Heart right ventricle (tissue), 16 donors: ENCODE measurements at regions not wholly inside any gene's neighbourhood (a gene's known extent, or its start where the extent isn't known, plus 50 kb on each side); places are given as distances from the start of the nearest gene placed in this dataset.

Experiments
- ATAC-seq, 8 donors: fragments of 200-7000 bp; cut with Tn5 transposase; one replicate each; pipeline ENCODE4 v1.9.1; 2020; ENCODE audit warnings: mild to moderate bottlenecking in 8 of 8, moderate library complexity in 8 of 8, moderate number of reproducible peaks in 1 of 8
- DNase-seq, 2 donors: peaks; one replicate each; pipeline ENCODE4 v3.0.0-alpha.2; 2020
- H3K27ac ChIP-seq, 10 donors: fragments of 200-600 bp; sonication (generic) in 2 of 10; one replicate each; pipeline versions ENCODE4 v1.5.0 to v1.8.0; 2020 to 2022; ENCODE audit warnings: mild to moderate bottlenecking in 3 of 10
- H3K27me3 ChIP-seq, 7 donors: fragments of 200-600 bp; one replicate each; pipeline ENCODE4 v1.8.0; 2021 to 2022; ENCODE audit warnings: mild to moderate bottlenecking in 2 of 7
- H3K36me3 ChIP-seq, 9 donors: fragments of 200-600 bp; sonication (generic) in 1 of 9; one replicate each; pipeline versions ENCODE4 v1.5.0 to v1.8.0; 2020 to 2022; ENCODE audit warnings: mild to moderate bottlenecking in 2 of 9
- H3K4me1 ChIP-seq, 9 donors: fragments of 200-600 bp; sonication (generic) in 1 of 9; one replicate each; pipeline versions ENCODE4 v1.5.0 to v1.8.0; 2020 to 2022; ENCODE audit warnings: mild to moderate bottlenecking in 4 of 9
- H3K4me3 ChIP-seq, 10 donors: fragments of 200-600 bp; sonication (generic) in 2 of 10; one replicate each; pipeline versions ENCODE4 v1.5.0 to v1.8.0; 2020 to 2022; ENCODE audit warnings: mild to moderate bottlenecking in 7 of 10, moderate library complexity in 2 of 10
- H3K9me3 ChIP-seq, 11 donors: fragments of 200-600 bp in 10 of 11; sonication (generic) in 2 of 11; one replicate each; pipeline versions ENCODE4 v1.5.0 to v1.8.0; 2013 to 2022; ENCODE audit warnings: mild to moderate bottlenecking in 2 of 11, control low read depth in 1 of 11, moderate library complexity in 1 of 11
- CTCF ChIP-seq, 9 donors: fragments of 200-600 bp; sonication (generic) in 2 of 9; IDR thresholded peaks; one replicate each; pipeline versions ENCODE4 v1.5.0 to v1.8.0; 2021 to 2022; ENCODE audit warnings: antibody characterized with exemption in 9 of 9, mild to moderate bottlenecking in 5 of 9, moderate library complexity in 1 of 9
- WGBS, 2 donors: extraction: QIAGEN DNeasy Blood & Tissue Kit; methylation state at CpG; one replicate each; pipeline ENCODE4 v1.1.7; 2013; ENCODE audit warnings: inconsistent platforms in 1 of 2; 5-methylcytosine and 5-hydroxymethylcytosine counted together
- intact Hi-C, 10 donors: fragments of 100-400 bp; cut with DNase I; formaldehyde crosslinking; loops; one replicate each; pipeline versions ENCODE4 v1.11.1 to v1.14.2; 2022
- donor health status: Arrhythmogenic right ventricular cardiomyopathy.
- donor health status: ischemic (EF 13 %, LVEDD 7.1; RV severe dilation, severe dysfunction).
- donor health status: healthy with polysubstance abuse.
- donor health status: DM: no; HTN: yes; CAD: no.
- donor health status: DM: no; HTN: no; CAD: no.
- donor health status: ischemic (EF 25% LVEDD 6.9; RV normal size, moderate dysfunction).
- donor health status: ischemic (EF 25% LVEDD 5.7; RV mildly dilated, moderate dysfunction).
- donor health status: healthy.
- donor health status: DM: yes; HTN: yes; CAD: no.
- donor health status: Ischemic cardiomyopathy.
- donor health status: ischemic (EF 35%, LVEDD 5.7; RV mildly dilated, moderate dysfunction).
- donor health status: nonischemic (EF 11% LVEDD 7.7; RV severe dilation, severe dysfunction).
- donor health status: DM: yes; HTN: yes; CAD: no.
- donor health status: PGD.
- donor health status: ischemic (EF 29% LVEDD 5.4; RV normal size, mild dysfunction).
- donor health status: nonischemic (EF 23%, LVEDD 6.1; RV moderate dilation, normal function).

DNA sequence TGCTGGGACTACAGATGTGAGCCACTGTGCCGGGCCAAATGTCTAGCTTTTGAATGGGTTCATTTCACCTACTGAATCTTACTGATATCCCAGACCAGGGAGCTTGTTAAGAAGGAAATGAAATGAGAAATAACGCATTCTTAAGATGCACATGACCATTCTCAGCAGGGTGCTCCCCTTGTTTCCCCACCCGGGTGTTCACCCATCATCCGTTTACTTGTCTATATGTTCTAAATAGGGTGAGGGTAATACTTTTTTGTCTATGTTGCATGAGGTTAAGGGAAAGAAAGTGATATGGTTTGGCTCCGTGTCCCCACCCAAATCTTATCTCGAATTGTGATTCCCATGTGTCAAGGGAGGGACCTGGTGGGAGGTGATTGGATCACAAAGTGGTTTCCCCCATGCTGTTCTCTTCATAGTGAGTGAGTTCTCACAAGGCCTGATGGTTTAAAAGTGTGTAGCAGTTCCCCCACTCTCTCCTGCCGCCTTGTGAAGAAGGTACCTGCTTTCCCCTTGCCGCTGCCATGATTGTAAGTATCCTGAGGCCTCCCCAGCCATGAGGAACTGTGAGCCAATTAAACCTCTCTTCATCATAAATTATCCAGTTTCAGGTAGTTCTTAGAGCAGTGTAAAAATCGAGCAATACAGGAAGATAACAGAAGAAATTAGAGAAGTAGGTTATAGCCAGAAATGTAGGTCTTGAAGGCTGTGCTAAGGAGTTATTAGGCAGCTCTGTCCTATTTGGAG is 129.1 kb downstream of the DDX1 start:
- Histone ChIP-seq H3K36me3 (no peaks in the 10 kb centered on the region), H3K27ac (no peak overlapping the region), H3K9me3 (no peaks in the 10 kb centered on the region), H3K4me3 (no peak overlapping the region), H3K4me1 (no peaks in the 10 kb centered on the region), H3K27me3 (no peaks in the 10 kb centered on the region)
- WGBS, 2 donors = 96% methylated on average over 9 of the region's 9 CpGs
- TF ChIP-seq CTCF (IDR thresholded peaks at IDR 0.05) = no peak
- intact Hi-C loops = no loop called here
- ATAC-seq (no peak), DNase-seq (no peak)

- no peak for TF ChIP-seq CTCF (IDR thresholded peaks at IDR 0.05)
- Histone ChIP-seq H3K4me1 (no peaks in the 10 kb centered on the region), H3K4me3 (no peak overlapping the region), H3K27ac (no peak overlapping the region), H3K27me3 (no peaks in the 10 kb centered on the region), H3K9me3 (no peaks in the 10 kb centered on the region), H3K36me3 (no peaks in the 10 kb centered on the region)
- ATAC-seq (no peak), DNase-seq (no peak)
- WGBS, 2 donors = 91 to 93% methylated on average over 10 of the region's 10 CpGs
- intact Hi-C loops = no loop called here
Measured at GRCh38 chr2:15721411-15722067, 129.9 kb downstream of the DDX1 start.

GRCh38 chr2:15722980-15723379 is 131.3 kb downstream of the DDX1 start:
- no peak overlapping the region for H3K4me3 ChIP-seq
- no peaks in the 10 kb centered on the region for H3K9me3 ChIP-seq
- whole genome bisulfite sequencing, 2 donors = 97 to 100% methylated on average over 3 of the region's 3 CpGs
- no peaks in the 10 kb centered on the region for H3K36me3 ChIP-seq
- intact Hi-C loops = no loop called here
- DNase-seq = no peak
- H3K27me3 ChIP-seq = no peaks in the 10 kb centered on the region
- H3K27ac ChIP-seq = no peak overlapping the region
- ATAC-seq = no peak
- no peak for TF ChIP-seq CTCF (IDR thresholded peaks at IDR 0.05)
- H3K4me1 ChIP-seq = no peaks in the 10 kb centered on the region

GRCh38 chr2:15724235-15724634 is 132.6 kb downstream of the DDX1 start:
- no peak overlapping the region for H3K27ac ChIP-seq
- DNase-seq = no peak
- ATAC-seq = no peak
- TF ChIP-seq CTCF (IDR thresholded peaks at IDR 0.05) = no peak
- no peaks in the 10 kb centered on the region for H3K27me3 ChIP-seq
- no peaks in the 10 kb centered on the region for H3K4me1 ChIP-seq
- H3K36me3 ChIP-seq = no peaks in the 10 kb centered on the region
- no peak overlapping the region for H3K4me3 ChIP-seq
- 88 to 93% methylated on average over 6 of the region's 6 CpGs for WGBS, 2 donors
- intact Hi-C loops = no loop called here
- H3K9me3 ChIP-seq = no peaks in the 10 kb centered on the region
